Gastrocnemius medialis (tissue), 4 donors: ENCODE measurements at regions not wholly inside any gene's neighbourhood (a gene's known extent, or its start where the extent isn't known, plus 50 kb on each side); places are given as distances from the start of the nearest gene placed in this dataset.
"Not testable (repeated sequence)": the region's sequence is repeated elsewhere in the genome, so short reads cannot be mapped to it uniquely, and the experiment has no call there.

ENCODE experiments used
- ATAC-seq, 2 donors: fragments of 150-250 bp; one replicate each; pipeline ENCODE4 v1.9.1; 2016
- DNase-seq, 2 donors: peaks; one replicate each; pipeline ENCODE4 v3.0.0-alpha.2; 2019
- H3K27ac ChIP-seq, 4 donors: fragments of 200-600 bp; sonication (generic); 1 replicate in 1 of 4; 2 replicates in 3 of 4; pipeline ENCODE4 v1.5.1; 2016 to 2018; ENCODE audit warnings: mild to moderate bottlenecking in 2 of 4, moderate library complexity in 1 of 4
- H3K27me3 ChIP-seq, 3 donors: fragments of 200-600 bp; sonication (generic) in 2 of 3; 1 replicate in 1 of 3; 2 replicates in 2 of 3; pipeline versions ENCODE4 v1.5.1 to v1.6.0; 2016 to 2019; ENCODE audit warnings: mild to moderate bottlenecking in 1 of 3, moderate library complexity in 1 of 3
- H3K36me3 ChIP-seq, 2 donors: fragments of 200-600 bp; sonication (generic) in 1 of 2; one replicate each; pipeline ENCODE4 v1.5.1; 2017 to 2018
- H3K4me1 ChIP-seq, 2 donors: fragments of 200-600 bp; sonication (generic) in 1 of 2; one replicate each; pipeline ENCODE4 v1.5.1; 2016 to 2017; ENCODE audit warnings: mild to moderate bottlenecking in 2 of 2
- H3K4me3 ChIP-seq, 4 donors: fragments of 200-600 bp; sonication (generic) in 3 of 4; 1 replicate in 1 of 4; 2 replicates in 3 of 4; pipeline ENCODE4 v1.5.1; 2016 to 2019; ENCODE audit warnings: mild to moderate bottlenecking in 2 of 4
- H3K9me3 ChIP-seq, 3 donors: fragments of 200-600 bp; sonication (generic) in 2 of 3; 1 replicate in 1 of 3; 2 replicates in 2 of 3; pipeline ENCODE4 v1.5.1; 2016 to 2019
- CTCF ChIP-seq, 5 experiments: fragments of 450-650 bp in 3 of 5; fragments of 200-600 bp in 2 of 5; sonication (generic) in 2 of 5; IDR thresholded peaks in 4 of 5; conservative IDR thresholded peaks in 1 of 5; 1 replicate in 4 of 5; 2 replicates in 1 of 5; pipeline ENCODE4 v1.5.1; 2016 to 2019; ENCODE audit warnings: antibody characterized with exemption in 5 of 5, mild to moderate bottlenecking in 3 of 5, moderate library complexity in 3 of 5
- POLR2A ChIP-seq, 2 donors: fragments of 450-650 bp; IDR thresholded peaks; one replicate each; pipeline ENCODE4 v1.6.1; 2017; ENCODE audit warnings: antibody characterized with exemption in 2 of 2, mild to moderate bottlenecking in 2 of 2, moderate library complexity in 2 of 2
- in situ Hi-C, 4 donors: fragments of 200-750 bp; cut with MboI; loops; one replicate each; pipeline versions ENCODE4 v1.15.0 to v1.8.0; 2017; ENCODE audit warnings: low sequenced_read_pairs in 4 of 4
- intact Hi-C: fragments of 100-400 bp; cut with DNase I; formaldehyde crosslinking; loops from one replicate; pipeline ENCODE4 v1.15.1; 2023; ENCODE audit warnings: low total_unique reads

DNA sequence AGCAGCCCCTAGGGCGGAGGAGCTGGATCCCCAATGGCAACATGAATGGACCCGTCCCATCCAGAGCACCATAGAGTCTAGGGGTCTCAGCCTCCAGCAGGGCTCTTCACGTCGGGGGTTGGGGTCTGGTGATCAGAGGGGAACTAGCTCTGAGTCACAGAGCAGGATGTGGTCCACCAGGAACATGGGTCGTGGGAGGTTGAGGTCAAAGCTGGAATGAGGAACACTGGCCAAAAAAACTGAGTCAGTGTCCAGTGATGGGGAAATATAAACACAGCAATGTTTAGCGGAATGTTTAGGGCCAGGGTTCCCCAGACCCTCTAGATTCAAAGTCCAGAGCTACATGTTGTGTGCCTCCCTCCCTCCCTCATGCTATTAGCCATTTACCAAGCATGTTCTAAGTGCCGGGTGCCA, 79.1 kb upstream of the C16orf82 start:
- Histone ChIP-seq H3K9me3 (no peaks in the 10 kb centered on the region), H3K4me3 (no peak overlapping the region), H3K27me3 (no peaks in the 10 kb centered on the region), H3K36me3 (no peaks in the 10 kb centered on the region), H3K4me1 (no peaks in the 10 kb centered on the region), H3K27ac (no peak overlapping the region)
- DNase-seq (no peak), ATAC-seq (no peak)
- in situ Hi-C loops (no loop called here), intact Hi-C loops (no loop called here)
- TF ChIP-seq POLR2A (IDR thresholded peaks at IDR 0.05), result no peak

DNA sequence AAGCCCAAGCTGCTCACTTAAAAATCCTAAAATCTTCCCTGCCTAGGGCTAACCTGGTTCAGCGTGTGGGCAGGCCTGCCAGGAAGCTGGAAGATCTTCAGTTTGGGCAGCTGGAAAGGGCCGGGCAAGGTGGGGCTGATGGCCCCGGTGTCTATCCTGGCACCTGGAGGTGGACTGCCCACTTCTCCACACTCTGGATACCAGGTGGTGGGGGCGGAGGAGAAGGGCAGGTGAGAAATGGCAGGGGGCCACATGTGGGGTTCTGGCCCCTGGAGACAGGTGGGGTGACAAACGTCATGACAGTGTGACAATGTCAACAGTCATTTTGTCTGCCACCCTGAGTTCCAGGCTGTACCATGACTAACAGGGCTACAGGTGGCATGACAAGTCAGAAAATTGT, 78.5 kb upstream of the C16orf82 start:
- TF ChIP-seq CTCF (IDR thresholded peaks at IDR 0.05 in 4 of 5, conservative IDR thresholded peaks at IDR 0.05 in 1 of 5), result no peak
- TF ChIP-seq POLR2A (IDR thresholded peaks at IDR 0.05), result no peak
- intact Hi-C loops, result no loop called here
- no peak overlapping the region for H3K27ac ChIP-seq
- H3K4me3 ChIP-seq, result no peak overlapping the region
- no peaks in the 10 kb centered on the region for H3K36me3 ChIP-seq
- DNase-seq, result no peak
- no peaks in the 10 kb centered on the region for H3K9me3 ChIP-seq
- in situ Hi-C loops, result no loop called here
- no peak for ATAC-seq
- H3K27me3 ChIP-seq, result no peaks in the 10 kb centered on the region
- no peaks in the 10 kb centered on the region for H3K4me1 ChIP-seq

- H3K4me3 ChIP-seq, ATAC-seq, intact Hi-C loops, H3K4me1 ChIP-seq, in situ Hi-C loops, H3K27ac ChIP-seq, H3K9me3 ChIP-seq, H3K27me3 ChIP-seq, DNase-seq, H3K36me3 ChIP-seq: not testable (repeated sequence)
Observed at GRCh38 chr16:26990384-26991120, 76.2 kb upstream of the C16orf82 start.

GRCh38 chr16:26992666-26993349, 73.9 kb upstream of the C16orf82 start:
- Histone ChIP-seq H3K36me3 (no peaks in the 10 kb centered on the region), H3K4me3 (no peak overlapping the region), H3K27me3 (no peaks in the 10 kb centered on the region), H3K27ac (no peak overlapping the region), H3K4me1 (no peaks in the 10 kb centered on the region), H3K9me3 (no peaks in the 10 kb centered on the region)
- in situ Hi-C loops (no loop called here), intact Hi-C loops (no loop called here)
- ATAC-seq, result no peak
- DNase-seq, result no peak
- TF ChIP-seq CTCF (IDR thresholded peaks at IDR 0.05 in 4 of 5, conservative IDR thresholded peaks at IDR 0.05 in 1 of 5), result no peak
- no peak for TF ChIP-seq POLR2A (IDR thresholded peaks at IDR 0.05)

DNA sequence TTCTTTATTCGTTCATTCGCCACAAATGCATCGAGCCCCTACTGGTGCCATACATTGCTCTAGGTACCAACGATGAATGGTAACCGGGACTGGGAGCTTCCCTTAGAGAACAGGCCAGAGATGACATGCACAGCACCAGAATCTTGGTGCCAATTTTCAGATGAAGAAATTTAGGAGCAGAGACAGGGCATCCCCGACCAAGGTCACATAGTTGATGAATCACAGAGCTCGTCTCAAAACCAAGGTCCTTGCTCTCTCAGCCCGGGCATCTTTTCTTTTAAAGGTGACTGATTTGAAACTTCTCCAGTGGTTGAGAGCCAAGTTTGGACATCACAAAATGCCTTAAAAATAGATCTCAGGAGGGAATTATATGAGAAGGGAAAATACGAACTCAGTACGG, 73.2 kb upstream of the C16orf82 start:
- no peak overlapping the region for H3K27ac ChIP-seq
- in situ Hi-C loops, result no loop called here
- no peak for ATAC-seq
- TF ChIP-seq POLR2A (IDR thresholded peaks at IDR 0.05) (no peak), CTCF (IDR thresholded peaks at IDR 0.05 in 4 of 5, conservative IDR thresholded peaks at IDR 0.05 in 1 of 5) (no peak)
- H3K9me3 ChIP-seq, result no peaks in the 10 kb centered on the region
- H3K4me3 ChIP-seq, result no peak overlapping the region
- intact Hi-C loops, result no loop called here
- DNase-seq, result no peak
- no peaks in the 10 kb centered on the region for H3K36me3 ChIP-seq
- no peaks in the 10 kb centered on the region for H3K27me3 ChIP-seq
- no peaks in the 10 kb centered on the region for H3K4me1 ChIP-seq
